ENCODE measurements at regions not wholly inside any gene's neighbourhood (a gene's known extent, or its start where the extent isn't known, plus 50 kb on each side); places are given as distances from the start of the nearest gene placed in this dataset.
"Not testable (repeated sequence)": the region's sequence is repeated elsewhere in the genome, so short reads cannot be mapped to it uniquely, and the experiment has no call there.

- Histone ChIP-seq H3K9me3 (ENCODE audit: control insufficient read depth, insufficient read depth, low read length) (no peaks in the 10 kb centered on the region), H3K4me1 (ENCODE audit: control insufficient read depth, insufficient read depth, low read length) (no peaks in the 10 kb centered on the region), H3K4me3 (ENCODE audit: low read depth, low read length) (no peak overlapping the region), H3K36me3 (ENCODE audit: control insufficient read depth, insufficient read depth, low read length) (no peaks in the 10 kb centered on the region), H3K27me3 (ENCODE audit: control insufficient read depth, insufficient read depth, low read length) (no peaks in the 10 kb centered on the region), H3K27ac (ENCODE audit: low read depth, low read length) (no peak overlapping the region), H3K9ac (ENCODE audit: low read depth, low read length) (no peak overlapping the region)
Observed at GRCh38 chr9:7325995-7326394, 473.6 kb downstream of the DMAC1 start.

GRCh38 chr9:7324152-7324598 is 475.4 kb downstream of the DMAC1 start:
- no peak overlapping the region for H3K4me3 ChIP-seq (ENCODE audit: low read depth, low read length)
- H3K9ac ChIP-seq (ENCODE audit: low read depth, low read length) = no peak overlapping the region
- H3K4me1 ChIP-seq (ENCODE audit: control insufficient read depth, insufficient read depth, low read length) = no peaks in the 10 kb centered on the region
- no peaks in the 10 kb centered on the region for H3K9me3 ChIP-seq (ENCODE audit: control insufficient read depth, insufficient read depth, low read length)
- H3K27me3 ChIP-seq (ENCODE audit: control insufficient read depth, insufficient read depth, low read length) = no peaks in the 10 kb centered on the region
- no peaks in the 10 kb centered on the region for H3K36me3 ChIP-seq (ENCODE audit: control insufficient read depth, insufficient read depth, low read length)
- H3K27ac ChIP-seq (ENCODE audit: low read depth, low read length) = no peak overlapping the region

GRCh38 chr9:7320841-7321240 is 478.7 kb downstream of the DMAC1 start:
- Histone ChIP-seq H3K27ac (ENCODE audit: low read depth, low read length) (no peak overlapping the region), H3K4me1 (ENCODE audit: control insufficient read depth, insufficient read depth, low read length) (peaks cover 14% of the 10 kb centered on the region), H3K27me3 (ENCODE audit: control insufficient read depth, insufficient read depth, low read length) (no peaks in the 10 kb centered on the region), H3K9me3 (ENCODE audit: control insufficient read depth, insufficient read depth, low read length) (no peaks in the 10 kb centered on the region), H3K36me3 (ENCODE audit: control insufficient read depth, insufficient read depth, low read length) (no peaks in the 10 kb centered on the region), H3K4me3 (ENCODE audit: low read depth, low read length) (no peak overlapping the region), H3K9ac (ENCODE audit: low read depth, low read length) (no peak overlapping the region)

- no peak overlapping the region for H3K9ac ChIP-seq (ENCODE audit: low read depth, low read length)
- no peaks in the 10 kb centered on the region for H3K27me3 ChIP-seq (ENCODE audit: control insufficient read depth, insufficient read depth, low read length)
- no peak overlapping the region for H3K4me3 ChIP-seq (ENCODE audit: low read depth, low read length)
- H3K4me1 ChIP-seq (ENCODE audit: control insufficient read depth, insufficient read depth, low read length) = peaks cover 15% of the 10 kb centered on the region
- H3K36me3 ChIP-seq (ENCODE audit: control insufficient read depth, insufficient read depth, low read length) = no peaks in the 10 kb centered on the region
- H3K9me3 ChIP-seq (ENCODE audit: control insufficient read depth, insufficient read depth, low read length) = no peaks in the 10 kb centered on the region
- H3K27ac ChIP-seq (ENCODE audit: low read depth, low read length) = no peak overlapping the region
Observed at GRCh38 chr9:7320139-7320538, 479.4 kb downstream of the DMAC1 start.

- H3K27ac ChIP-seq (ENCODE audit: low read depth, low read length) = no peak overlapping the region
- no peaks in the 10 kb centered on the region for H3K36me3 ChIP-seq (ENCODE audit: control insufficient read depth, insufficient read depth, low read length)
- H3K9me3 ChIP-seq (ENCODE audit: control insufficient read depth, insufficient read depth, low read length) = no peaks in the 10 kb centered on the region
- no peak overlapping the region for H3K9ac ChIP-seq (ENCODE audit: low read depth, low read length)
- H3K4me1 ChIP-seq (ENCODE audit: control insufficient read depth, insufficient read depth, low read length) = peaks cover 15% of the 10 kb centered on the region
- no peak overlapping the region for H3K4me3 ChIP-seq (ENCODE audit: low read depth, low read length)
- H3K27me3 ChIP-seq (ENCODE audit: control insufficient read depth, insufficient read depth, low read length) = no peaks in the 10 kb centered on the region
Observed at GRCh38 chr9:7318920-7319319, 480.7 kb downstream of the DMAC1 start.

GRCh38 chr9:7316967-7317366 is 482.6 kb downstream of the DMAC1 start:
- Histone ChIP-seq H3K36me3 (ENCODE audit: control insufficient read depth, insufficient read depth, low read length) (no peaks in the 10 kb centered on the region), H3K27me3 (ENCODE audit: control insufficient read depth, insufficient read depth, low read length) (no peaks in the 10 kb centered on the region), H3K9ac (ENCODE audit: low read depth, low read length) (no peak overlapping the region), H3K4me3 (ENCODE audit: low read depth, low read length) (no peak overlapping the region), H3K27ac (ENCODE audit: low read depth, low read length) (no peak overlapping the region), H3K9me3 (ENCODE audit: control insufficient read depth, insufficient read depth, low read length) (no peaks in the 10 kb centered on the region), H3K4me1 (ENCODE audit: control insufficient read depth, insufficient read depth, low read length) (peaks cover 15% of the 10 kb centered on the region)

GRCh38 chr9:7316166-7316795 is 483.3 kb downstream of the DMAC1 start:
- no peak overlapping the region for H3K27ac ChIP-seq (ENCODE audit: low read depth, low read length)
- H3K36me3 ChIP-seq (ENCODE audit: control insufficient read depth, insufficient read depth, low read length) = no peaks in the 10 kb centered on the region
- H3K9me3 ChIP-seq (ENCODE audit: control insufficient read depth, insufficient read depth, low read length) = no peaks in the 10 kb centered on the region
- no peaks in the 10 kb centered on the region for H3K27me3 ChIP-seq (ENCODE audit: control insufficient read depth, insufficient read depth, low read length)
- H3K9ac ChIP-seq (ENCODE audit: low read depth, low read length) = no peak overlapping the region; the same call in 1 of the 2 replicates
- H3K4me1 ChIP-seq (ENCODE audit: control insufficient read depth, insufficient read depth, low read length) = peaks cover 15% of the 10 kb centered on the region
- H3K4me3 ChIP-seq (ENCODE audit: low read depth, low read length) = no peak overlapping the region

- H3K27ac ChIP-seq (ENCODE audit: low read depth, low read length) = no peak overlapping the region
- H3K36me3 ChIP-seq (ENCODE audit: control insufficient read depth, insufficient read depth, low read length) = no peaks in the 10 kb centered on the region
- H3K4me3 ChIP-seq (ENCODE audit: low read depth, low read length) = no peak overlapping the region
- H3K27me3 ChIP-seq (ENCODE audit: control insufficient read depth, insufficient read depth, low read length) = no peaks in the 10 kb centered on the region
- H3K9ac ChIP-seq (ENCODE audit: low read depth, low read length) = no peak overlapping the region; the same call in 1 of the 2 replicates
- H3K4me1 ChIP-seq (ENCODE audit: control insufficient read depth, insufficient read depth, low read length) = peaks cover 15% of the 10 kb centered on the region
- H3K9me3 ChIP-seq (ENCODE audit: control insufficient read depth, insufficient read depth, low read length) = no peaks in the 10 kb centered on the region
Observed at GRCh38 chr9:7315746-7316145, 483.8 kb downstream of the DMAC1 start.

- peaks cover 15% of the 10 kb centered on the region for H3K4me1 ChIP-seq (ENCODE audit: control insufficient read depth, insufficient read depth, low read length)
- H3K36me3 ChIP-seq (ENCODE audit: control insufficient read depth, insufficient read depth, low read length) = no peaks in the 10 kb centered on the region
- peaks cover 2% of the 10 kb centered on the region; the same call in 1 of the 2 replicates for H3K9me3 ChIP-seq (ENCODE audit: control insufficient read depth, insufficient read depth, low read length)
Observed at GRCh38 chr9:7315116-7315515, 484.5 kb downstream of the DMAC1 start.

GRCh38 chr9:7313389-7313788 is 486.2 kb downstream of the DMAC1 start:
- H3K9me3 ChIP-seq (ENCODE audit: control insufficient read depth, insufficient read depth, low read length) = peaks cover 14% of the 10 kb centered on the region; the same call in 1 of the 2 replicates

More at GRCh38 chr9:7315116-7315515, 484.5 kb downstream of the DMAC1 start:
- no peak overlapping the region for H3K9ac ChIP-seq (ENCODE audit: low read depth, low read length)
- H3K27ac ChIP-seq (ENCODE audit: low read depth, low read length) = no peak overlapping the region
- no peak overlapping the region for H3K4me3 ChIP-seq (ENCODE audit: low read depth, low read length)
- H3K27me3 ChIP-seq (ENCODE audit: control insufficient read depth, insufficient read depth, low read length) = no peaks in the 10 kb centered on the region

GRCh38 chr9:7309051-7309450 is 490.5 kb downstream of the DMAC1 start:
- H3K27me3 ChIP-seq (ENCODE audit: control insufficient read depth, insufficient read depth, low read length); H3K9ac ChIP-seq (ENCODE audit: low read depth, low read length); H3K4me1 ChIP-seq (ENCODE audit: control insufficient read depth, insufficient read depth, low read length); H3K4me3 ChIP-seq (ENCODE audit: low read depth, low read length); H3K27ac ChIP-seq (ENCODE audit: low read depth, low read length); H3K36me3 ChIP-seq (ENCODE audit: control insufficient read depth, insufficient read depth, low read length): not testable (repeated sequence)
- H3K9me3 ChIP-seq (ENCODE audit: control insufficient read depth, insufficient read depth, low read length) = peaks cover 23% of the 10 kb centered on the region

More at GRCh38 chr9:7313389-7313788, 486.2 kb downstream of the DMAC1 start:
- no peaks in the 10 kb centered on the region for H3K27me3 ChIP-seq (ENCODE audit: control insufficient read depth, insufficient read depth, low read length)
- no peaks in the 10 kb centered on the region for H3K36me3 ChIP-seq (ENCODE audit: control insufficient read depth, insufficient read depth, low read length)
- H3K27ac ChIP-seq (ENCODE audit: low read depth, low read length) = no peak overlapping the region
- H3K4me3 ChIP-seq (ENCODE audit: low read depth, low read length) = no peak overlapping the region
- no peak overlapping the region for H3K9ac ChIP-seq (ENCODE audit: low read depth, low read length)
- H3K4me1 ChIP-seq (ENCODE audit: control insufficient read depth, insufficient read depth, low read length) = peaks cover 15% of the 10 kb centered on the region

Data from HUES48 (cell line).